LNCAP (cell line): ENCODE measurements at regions not wholly inside any gene's neighbourhood (a gene's known extent, or its start where the extent isn't known, plus 50 kb on each side); places are given as distances from the start of the nearest gene placed in this dataset.

ENCODE experiments used
- TF ChIP-seq, protein P1 (sequence below): fragments of 450-650 bp; IDR thresholded peaks from 2 replicates; pipeline ENCODE4 v1.5.1; 2017; ENCODE audit warnings: mild to moderate bottlenecking

DNA sequence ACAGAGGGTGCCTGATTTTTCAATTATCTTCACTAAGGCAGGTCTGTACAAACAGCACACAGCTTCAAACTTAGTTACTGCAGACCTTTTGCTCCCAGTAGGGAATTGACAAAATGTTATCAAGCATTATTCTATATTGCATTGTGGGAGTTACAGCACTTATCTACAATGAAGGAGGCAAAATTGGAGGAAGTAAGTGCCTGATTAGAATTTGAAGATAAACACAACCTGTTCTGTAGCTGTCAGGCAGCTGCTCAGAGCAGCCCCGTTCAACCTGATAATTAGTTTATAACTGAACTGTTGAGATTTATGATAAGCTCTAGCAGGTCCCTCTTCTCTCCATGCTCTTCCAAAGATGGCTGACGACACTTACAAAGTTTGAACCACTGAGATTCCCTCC, 364.4 kb upstream of the CYRIA start:
- TF ChIP-seq, protein P1, sequence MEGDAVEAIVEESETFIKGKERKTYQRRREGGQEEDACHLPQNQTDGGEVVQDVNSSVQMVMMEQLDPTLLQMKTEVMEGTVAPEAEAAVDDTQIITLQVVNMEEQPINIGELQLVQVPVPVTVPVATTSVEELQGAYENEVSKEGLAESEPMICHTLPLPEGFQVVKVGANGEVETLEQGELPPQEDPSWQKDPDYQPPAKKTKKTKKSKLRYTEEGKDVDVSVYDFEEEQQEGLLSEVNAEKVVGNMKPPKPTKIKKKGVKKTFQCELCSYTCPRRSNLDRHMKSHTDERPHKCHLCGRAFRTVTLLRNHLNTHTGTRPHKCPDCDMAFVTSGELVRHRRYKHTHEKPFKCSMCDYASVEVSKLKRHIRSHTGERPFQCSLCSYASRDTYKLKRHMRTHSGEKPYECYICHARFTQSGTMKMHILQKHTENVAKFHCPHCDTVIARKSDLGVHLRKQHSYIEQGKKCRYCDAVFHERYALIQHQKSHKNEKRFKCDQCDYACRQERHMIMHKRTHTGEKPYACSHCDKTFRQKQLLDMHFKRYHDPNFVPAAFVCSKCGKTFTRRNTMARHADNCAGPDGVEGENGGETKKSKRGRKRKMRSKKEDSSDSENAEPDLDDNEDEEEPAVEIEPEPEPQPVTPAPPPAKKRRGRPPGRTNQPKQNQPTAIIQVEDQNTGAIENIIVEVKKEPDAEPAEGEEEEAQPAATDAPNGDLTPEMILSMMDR = no peak

DNA sequence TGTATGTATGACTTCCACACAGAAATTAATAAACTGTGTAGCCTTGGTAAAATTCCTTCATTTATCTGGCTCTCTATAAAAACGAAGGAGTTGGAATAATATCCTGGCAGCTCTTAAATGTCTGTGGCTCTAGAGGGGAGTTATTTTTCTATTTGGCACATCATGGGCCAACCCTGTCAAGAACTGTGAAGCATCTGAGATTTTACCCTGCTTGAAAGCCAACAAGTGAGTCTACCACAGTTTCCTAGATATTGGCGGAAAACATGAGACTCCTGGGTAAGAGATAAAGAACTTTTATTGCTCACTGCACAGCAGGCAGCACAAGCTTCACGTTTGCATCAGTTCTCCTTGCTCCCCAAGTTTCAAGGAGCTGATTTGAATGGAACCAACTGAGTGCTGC, 346.7 kb upstream of the CYRIA start:
- TF ChIP-seq, protein P1 = no peak

DNA sequence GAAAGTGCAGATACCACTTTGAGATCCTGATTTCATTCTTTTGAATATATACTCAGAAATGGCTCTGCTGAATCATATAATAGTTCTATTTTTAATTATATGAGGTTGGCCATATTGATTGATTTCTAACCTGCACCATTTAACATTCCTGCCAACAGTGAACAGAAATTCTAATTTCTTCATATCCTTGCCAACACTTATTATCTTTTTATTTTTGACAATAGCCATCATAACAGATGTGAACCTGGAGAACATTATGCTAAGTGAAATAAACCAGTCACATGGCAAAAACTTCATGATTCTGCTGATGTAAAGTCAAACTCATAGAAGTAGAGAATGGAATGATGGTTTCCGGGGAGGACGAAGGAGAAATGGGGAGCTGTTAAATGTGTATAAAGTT, 344.5 kb upstream of the CYRIA start:
- TF ChIP-seq, protein P1 = no peak

DNA sequence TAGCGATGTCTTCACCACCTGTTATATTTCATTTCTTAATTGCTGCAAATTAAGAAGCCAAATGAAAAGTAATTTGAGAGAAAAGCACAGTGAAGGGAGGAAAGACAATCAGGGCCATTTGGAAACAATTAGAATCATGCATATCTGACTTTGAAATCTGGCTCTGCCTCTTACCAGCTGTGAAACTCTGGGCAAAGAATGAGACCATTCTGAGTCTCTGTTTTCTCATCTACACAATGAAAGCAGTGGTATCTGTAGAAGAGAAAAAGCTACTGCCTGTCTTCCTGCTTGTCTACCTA, 334.5 kb upstream of the CYRIA start:
- TF ChIP-seq, protein P1 = no peak

DNA sequence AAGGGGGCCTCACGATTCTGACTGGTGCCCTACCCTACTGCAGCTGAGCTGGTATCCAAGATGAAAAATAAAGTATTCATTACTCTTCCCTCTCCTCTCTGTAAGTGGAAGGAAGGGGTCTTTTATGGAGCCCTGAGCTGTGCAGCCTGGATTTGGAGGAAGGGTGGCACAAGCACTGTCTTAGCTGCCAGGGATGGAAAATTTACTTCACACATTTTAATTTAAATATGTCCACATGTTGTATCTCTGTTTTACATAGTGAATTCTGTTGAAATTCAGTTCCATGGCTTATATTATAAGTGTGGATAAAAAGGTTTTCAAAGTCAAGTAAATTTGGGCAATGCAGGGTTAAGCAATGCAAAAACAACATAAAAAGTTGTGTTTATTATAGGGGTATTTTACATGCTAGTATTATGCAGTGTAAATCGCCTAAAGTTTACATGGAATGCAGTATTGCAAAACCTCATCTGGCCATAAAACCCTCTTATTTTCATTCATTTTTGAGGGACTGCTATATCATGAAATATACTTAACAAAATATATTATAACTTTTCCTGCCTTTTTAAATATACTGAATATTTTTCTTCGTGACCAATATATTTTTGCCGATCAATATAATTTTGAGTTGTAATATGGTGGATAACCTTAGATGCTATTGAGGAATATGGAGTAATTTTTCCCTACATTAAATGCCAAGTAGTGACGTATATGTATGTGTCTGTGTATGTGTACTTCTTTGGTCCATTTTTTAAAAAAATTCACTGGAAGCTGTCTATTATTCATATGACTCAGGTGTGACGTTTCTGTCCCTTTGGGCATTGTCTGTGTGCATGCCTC, 333.9 kb upstream of the CYRIA start:
- TF ChIP-seq, protein P1 = no peak

DNA sequence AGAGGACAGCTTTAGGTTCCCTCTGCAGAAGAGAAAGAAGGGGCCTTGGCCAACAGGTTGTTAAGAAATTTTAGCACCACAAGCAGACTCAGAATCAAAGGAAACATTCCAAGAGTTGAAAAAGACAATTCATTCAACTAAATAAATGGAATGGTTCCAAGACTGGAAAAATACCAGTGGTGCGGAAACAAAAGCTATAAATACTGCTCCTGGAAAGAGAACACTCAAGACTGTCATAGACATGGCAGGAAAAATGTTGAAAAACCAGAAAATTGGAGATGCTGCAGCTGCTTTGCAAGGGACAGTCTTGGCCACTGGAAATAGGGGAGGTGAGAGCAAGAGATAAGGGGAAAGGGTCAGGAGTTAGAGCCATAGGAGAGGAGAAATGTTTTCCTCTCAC, 312.7 kb upstream of the CYRIA start:
- TF ChIP-seq, protein P1 = no peak

DNA sequence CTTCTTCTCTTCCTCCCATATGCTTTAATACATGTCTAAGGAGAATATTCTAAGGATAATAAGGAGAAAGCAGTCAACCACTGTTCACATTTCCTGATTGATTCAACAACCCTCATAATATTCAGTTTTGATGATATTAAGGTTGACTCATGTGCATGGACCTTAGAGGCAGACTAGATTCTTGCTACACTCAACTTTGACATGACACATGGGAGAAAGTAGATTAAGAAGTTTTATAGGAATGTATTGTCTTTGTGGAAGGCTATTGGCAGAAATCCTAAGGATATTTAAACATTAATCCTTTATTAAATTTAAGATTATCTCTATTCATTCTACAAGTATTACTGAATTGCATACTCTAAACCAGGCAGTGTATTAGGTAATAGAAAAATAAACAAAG, 309.1 kb upstream of the CYRIA start:
- TF ChIP-seq, protein P1 = no peak
